Keratinocyte (primary cell): ENCODE measurements at regions not wholly inside any gene's neighbourhood (a gene's known extent, or its start where the extent isn't known, plus 50 kb on each side); places are given as distances from the start of the nearest gene placed in this dataset.

Experiments
- DNase-seq: peaks from one replicate; pipeline ENCODE4 v3.0.0-alpha.2; 2011; ENCODE audit warnings: low read depth, missing footprints, low spot score
- FAIRE-seq: peaks from 2 replicates; lab custom pipeline; 2011; peaks lifted over from hg19 to GRCh38; lab: Jason Lieb, UNC
- H2AFZ ChIP-seq: 2 replicates; pipeline ENCODE4 v1.6.0; 2012; ENCODE audit warnings: low read length, control low read depth, inconsistent platforms; ENCODE audit not compliant: control insufficient read depth
- H3K27ac ChIP-seq: 2 replicates; pipeline ENCODE4 v1.5.1; 2011; ENCODE audit warnings: low read length; ENCODE audit not compliant: control insufficient read depth, insufficient read depth
- H3K27me3 ChIP-seq: 3 replicates; pipeline ENCODE4 v1.6.0; 2011; ENCODE audit warnings: low read length; ENCODE audit not compliant: control insufficient read depth, insufficient read depth; ENCODE audit errors: extremely low read depth
- H3K36me3 ChIP-seq, 2 experiments: 2 replicates in 1 of 2; 3 replicates in 1 of 2; pipeline ENCODE4 v1.5.1; 2011; ENCODE audit warnings: low read length in 2 of 2, mild to moderate bottlenecking in 1 of 2; ENCODE audit not compliant: control insufficient read depth in 2 of 2, insufficient read depth in 2 of 2; ENCODE audit errors: extremely low read depth in 1 of 2
- H3K4me1 ChIP-seq: 3 replicates; pipeline ENCODE4 v1.5.1; 2011; ENCODE audit warnings: low read length; ENCODE audit not compliant: control insufficient read depth, insufficient read depth; ENCODE audit errors: extremely low read depth
- H3K4me2 ChIP-seq: 3 replicates; pipeline ENCODE4 v1.6.0; 2011; ENCODE audit warnings: low read depth, low read length; ENCODE audit not compliant: control insufficient read depth, insufficient read depth; ENCODE audit errors: extremely low read depth
- H3K4me3 ChIP-seq, 3 experiments: fragments of 200-600 bp in 1 of 3; sonication (generic) in 1 of 3; 2 replicates in 2 of 3; 3 replicates in 1 of 3; pipeline ENCODE4 v1.5.1; 2011 to 2016; ENCODE audit warnings: low read length in 3 of 3, mild to moderate bottlenecking in 3 of 3, control low read depth in 2 of 3, inconsistent platforms in 1 of 3, low read depth in 1 of 3, mixed read lengths in 1 of 3, mixed run types in 1 of 3, moderate library complexity in 1 of 3; ENCODE audit not compliant: control insufficient read depth in 2 of 3, insufficient read depth in 2 of 3; ENCODE audit errors: extremely low read depth in 1 of 3
- H3K79me2 ChIP-seq: 2 replicates; pipeline ENCODE4 v1.6.0; 2012; ENCODE audit warnings: low read length; ENCODE audit not compliant: control insufficient read depth, insufficient read depth
- H3K9ac ChIP-seq: 3 replicates; pipeline ENCODE4 v1.6.0; 2011; ENCODE audit warnings: low read length; ENCODE audit not compliant: control insufficient read depth, insufficient read depth; ENCODE audit errors: extremely low read depth
- H3K9me1 ChIP-seq: 3 replicates; pipeline ENCODE4 v1.6.0; 2011; ENCODE audit warnings: low read length; ENCODE audit not compliant: control insufficient read depth, insufficient read depth; ENCODE audit errors: extremely low read depth
- H3K9me3 ChIP-seq: 2 replicates; pipeline ENCODE4 v1.5.1; 2012; ENCODE audit warnings: low read depth, low read length; ENCODE audit not compliant: control insufficient read depth
- H4K20me1 ChIP-seq: 3 replicates; pipeline ENCODE4 v1.6.0; 2011; ENCODE audit warnings: low read length; ENCODE audit not compliant: control insufficient read depth, insufficient read depth; ENCODE audit errors: extremely low read depth
- EZH2 ChIP-seq: IDR thresholded peaks from one replicate; pipeline ENCODE4 v1.6.1; 2012; ENCODE audit warnings: inconsistent platforms, mild to moderate bottlenecking, low read length, moderate library complexity
- dilution Hi-C: fragments of 300-500 bp; cut with MboI; formaldehyde crosslinking; loops from one replicate; pipeline ENCODE4 v1.7.0; 2020; ENCODE audit warnings: low sequenced_read_pairs; ENCODE audit not compliant: extremely low pct_ligation_motif_present
- TF ChIP-seq, protein P1 (sequence below), 3 experiments: IDR thresholded peaks in 1 of 3; conservative IDR thresholded peaks in 1 of 3; optimal IDR thresholded peaks in 1 of 3; 2 replicates in 2 of 3; 3 replicates in 1 of 3; pipeline versions ENCODE3 to v1.5.1; 2011; ENCODE audit warnings: low read length in 3 of 3, mild to moderate bottlenecking in 3 of 3, moderate library complexity in 2 of 3, control low read depth in 1 of 3, inconsistent platforms in 1 of 3; ENCODE audit not compliant: insufficient read depth in 2 of 3; ENCODE audit errors: extremely low read depth in 1 of 3

DNA sequence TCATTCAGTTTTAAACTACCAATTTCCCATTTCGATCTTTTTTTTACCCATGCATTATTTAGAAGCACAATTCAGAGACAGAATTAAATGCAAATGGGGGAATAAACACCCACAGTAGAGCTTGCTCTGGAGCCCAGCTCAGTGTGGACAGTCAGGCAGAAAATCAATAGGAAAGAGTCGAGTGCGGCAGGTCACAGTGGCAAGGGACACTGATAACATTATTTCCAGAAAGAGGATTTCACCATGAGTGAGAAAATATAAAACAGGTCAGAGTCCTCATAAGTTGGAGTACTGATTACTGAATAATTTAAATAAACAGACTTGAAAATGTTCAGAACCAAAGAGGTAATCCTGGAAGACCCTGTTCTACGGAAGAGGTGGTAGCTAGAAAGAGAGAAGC, 532.5 kb downstream of the CCSER2 start:
- H3K4me2 ChIP-seq, result no peak overlapping the region
- H3K9me3 ChIP-seq, result no peaks in the 10 kb centered on the region
- TF ChIP-seq, protein P1, sequence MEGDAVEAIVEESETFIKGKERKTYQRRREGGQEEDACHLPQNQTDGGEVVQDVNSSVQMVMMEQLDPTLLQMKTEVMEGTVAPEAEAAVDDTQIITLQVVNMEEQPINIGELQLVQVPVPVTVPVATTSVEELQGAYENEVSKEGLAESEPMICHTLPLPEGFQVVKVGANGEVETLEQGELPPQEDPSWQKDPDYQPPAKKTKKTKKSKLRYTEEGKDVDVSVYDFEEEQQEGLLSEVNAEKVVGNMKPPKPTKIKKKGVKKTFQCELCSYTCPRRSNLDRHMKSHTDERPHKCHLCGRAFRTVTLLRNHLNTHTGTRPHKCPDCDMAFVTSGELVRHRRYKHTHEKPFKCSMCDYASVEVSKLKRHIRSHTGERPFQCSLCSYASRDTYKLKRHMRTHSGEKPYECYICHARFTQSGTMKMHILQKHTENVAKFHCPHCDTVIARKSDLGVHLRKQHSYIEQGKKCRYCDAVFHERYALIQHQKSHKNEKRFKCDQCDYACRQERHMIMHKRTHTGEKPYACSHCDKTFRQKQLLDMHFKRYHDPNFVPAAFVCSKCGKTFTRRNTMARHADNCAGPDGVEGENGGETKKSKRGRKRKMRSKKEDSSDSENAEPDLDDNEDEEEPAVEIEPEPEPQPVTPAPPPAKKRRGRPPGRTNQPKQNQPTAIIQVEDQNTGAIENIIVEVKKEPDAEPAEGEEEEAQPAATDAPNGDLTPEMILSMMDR (optimal IDR thresholded peaks at IDR 0.05 in 1 of 3, IDR thresholded peaks at IDR 0.05 in 1 of 3, conservative IDR thresholded peaks at IDR 0.05 in 1 of 3; ENCODE audit: extremely low read depth in 1 of 3, insufficient read depth in 2 of 3, low read length in 3 of 3), result no peak
- TF ChIP-seq EZH2, result no peak
- dilution Hi-C loops, result no loop called here
- no peak overlapping the region for H3K27ac ChIP-seq
- H4K20me1 ChIP-seq, result no peaks in the 10 kb centered on the region
- H3K9ac ChIP-seq, result no peak overlapping the region
- no peaks in the 10 kb centered on the region for H3K4me1 ChIP-seq
- no peaks in the 10 kb centered on the region for H3K9me1 ChIP-seq
- no peaks in the 10 kb centered on the region for H3K79me2 ChIP-seq
- no peaks in the 10 kb centered on the region for H3K36me3 ChIP-seq
- H3K4me3 ChIP-seq, result no peak overlapping the region
- no peaks in the 10 kb centered on the region for H3K27me3 ChIP-seq
- FAIRE-seq, result no peak
- DNase-seq, result no peak
- H2AFZ ChIP-seq, result no peak overlapping the region

DNA sequence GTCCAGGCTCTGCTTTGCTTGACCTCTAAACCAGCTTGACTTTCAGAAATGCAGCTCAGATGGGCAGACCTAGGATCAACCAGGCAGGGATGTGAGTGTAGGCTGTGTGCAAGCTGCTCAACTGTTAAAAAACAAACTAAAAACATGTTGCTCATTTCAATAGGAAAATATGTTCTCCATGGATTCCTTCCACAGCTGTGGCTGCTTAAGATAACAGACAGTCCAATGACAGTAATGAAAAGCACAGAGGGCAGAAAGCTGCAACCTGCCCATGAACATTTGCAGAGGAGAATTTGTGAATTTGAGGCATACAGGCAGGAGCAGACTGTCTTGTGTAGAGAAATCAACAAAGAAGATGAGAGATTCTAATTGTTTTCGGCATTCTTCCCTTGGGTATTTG, 534.2 kb downstream of the CCSER2 start:
- Histone ChIP-seq H3K9me1 (no peaks in the 10 kb centered on the region), H3K9ac (no peak overlapping the region), H3K4me3 (no peak overlapping the region), H3K79me2 (no peaks in the 10 kb centered on the region), H3K27ac (no peak overlapping the region), H3K4me2 (no peak overlapping the region), H3K9me3 (no peaks in the 10 kb centered on the region), H3K27me3 (no peaks in the 10 kb centered on the region), H4K20me1 (no peaks in the 10 kb centered on the region), H2AFZ (no peak overlapping the region), H3K4me1 (no peaks in the 10 kb centered on the region), H3K36me3 (no peaks in the 10 kb centered on the region)
- FAIRE-seq (no peak), DNase-seq (no peak)
- TF ChIP-seq EZH2, result no peak
- TF ChIP-seq, protein P1 (optimal IDR thresholded peaks at IDR 0.05 in 1 of 3, IDR thresholded peaks at IDR 0.05 in 1 of 3, conservative IDR thresholded peaks at IDR 0.05 in 1 of 3; ENCODE audit: extremely low read depth in 1 of 3, insufficient read depth in 2 of 3, low read length in 3 of 3), result no peak
- dilution Hi-C loops, result no loop called here
